HEK293 (cell line): ENCODE measurements at regions not wholly inside any gene's neighbourhood (a gene's known extent, or its start where the extent isn't known, plus 50 kb on each side); places are given as distances from the start of the nearest gene placed in this dataset.

Experiments used
- CTCF ChIA-PET: fragments of 350-600 bp; formaldehyde crosslinking; extraction: SDS; loops from one replicate; lab custom pipeline; 2021; ENCODE audit warnings: antibody characterized with exemption; lab: Yijun Ruan, JAX
- POLR2A ChIA-PET: fragments of 300-600 bp; formaldehyde crosslinking; extraction: SDS; loops from one replicate; lab custom pipeline; 2020; ENCODE audit warnings: antibody characterized with exemption, inconsistent platforms; lab: Yijun Ruan, JAX
- H3K27ac ChIP-seq: fragments of 200-500 bp; sonication (Bioruptor generic); 2 replicates; pipeline ENCODE4 v1.5.1; 2014; ENCODE audit warnings: low read depth, low read length, control low read depth, inconsistent platforms; ENCODE audit errors: extremely low read depth
- H3K36me3 ChIP-seq, 2 experiments: fragments of 200-500 bp in 1 of 2; sonication (Bioruptor generic) in 1 of 2; 1 replicate in 1 of 2; 2 replicates in 1 of 2; pipeline ENCODE4 v1.5.1; 2014 to 2017; ENCODE audit warnings: inconsistent platforms in 2 of 2, low read length in 2 of 2; ENCODE audit not compliant: control insufficient read depth in 2 of 2, insufficient read depth in 1 of 2
- H3K4me1 ChIP-seq: fragments of 200-500 bp; sonication (Bioruptor generic); 2 replicates; pipeline ENCODE4 v1.5.1; 2014; ENCODE audit warnings: mild to moderate bottlenecking, low read length, inconsistent platforms; ENCODE audit not compliant: control insufficient read depth, insufficient read depth
- H3K4me3 ChIP-seq: 2 replicates; pipeline ENCODE4 v1.5.1; 2011; ENCODE audit warnings: low read depth, mild to moderate bottlenecking, control low read depth, low read length, moderate library complexity
- H3K9me3 ChIP-seq: fragments of 200-500 bp; sonication (Bioruptor generic); 2 replicates; pipeline ENCODE4 v1.5.1; 2014; ENCODE audit warnings: low read depth, low read length, inconsistent platforms; ENCODE audit not compliant: control insufficient read depth, insufficient read depth
- MZF1 ChIP-seq: fragments of 450-650 bp; formaldehyde crosslinking; IDR thresholded peaks from 2 replicates; pipeline ENCODE4 v1.5.1; 2017; ENCODE audit warnings: missing biosample characterization, missing genetic modification characterization, borderline replicate concordance
- OSR2 ChIP-seq: fragments of 450-650 bp; formaldehyde crosslinking; IDR thresholded peaks from 2 replicates; pipeline ENCODE4 v1.5.1; 2016; ENCODE audit warnings: missing biosample characterization, missing genetic modification characterization
- RBAK ChIP-seq: fragments of 450-650 bp; formaldehyde crosslinking; IDR thresholded peaks from 2 replicates; pipeline ENCODE4 v1.5.1; 2016; ENCODE audit warnings: missing biosample characterization, missing genetic modification characterization
- ZBTB1 ChIP-seq: fragments of 450-650 bp; formaldehyde crosslinking; IDR thresholded peaks from 2 replicates; pipeline ENCODE4 v1.5.1; 2016; ENCODE audit warnings: missing biosample characterization, missing genetic modification characterization
- ZBTB21 ChIP-seq: fragments of 450-650 bp; formaldehyde crosslinking; IDR thresholded peaks from 2 replicates; pipeline ENCODE4 v1.5.1; 2017; ENCODE audit warnings: missing biosample characterization, missing genetic modification characterization
- ZNF221 ChIP-seq: fragments of 450-650 bp; formaldehyde crosslinking; IDR thresholded peaks from 2 replicates; pipeline ENCODE4 v1.5.1; 2017; ENCODE audit warnings: missing biosample characterization, missing genetic modification characterization, borderline replicate concordance
- ZNF266 ChIP-seq: fragments of 450-650 bp; formaldehyde crosslinking; IDR thresholded peaks from 2 replicates; pipeline ENCODE4 v1.5.1; 2016; ENCODE audit warnings: missing biosample characterization, missing genetic modification characterization, low read depth
- ZNF473 ChIP-seq: fragments of 450-650 bp; formaldehyde crosslinking; IDR thresholded peaks from 2 replicates; pipeline ENCODE4 v1.5.1; 2017; ENCODE audit warnings: missing biosample characterization, missing genetic modification characterization
- ZNF600 ChIP-seq: fragments of 450-650 bp; formaldehyde crosslinking; IDR thresholded peaks from 2 replicates; pipeline ENCODE4 v1.5.1; 2016; ENCODE audit warnings: missing biosample characterization, missing genetic modification characterization
- ZNF658 ChIP-seq: fragments of 450-650 bp; formaldehyde crosslinking; IDR thresholded peaks from 2 replicates; pipeline ENCODE4; 2016; ENCODE audit warnings: missing biosample characterization, missing genetic modification characterization
- TF ChIP-seq, protein P1 (sequence below): sonication (generic); formaldehyde crosslinking; IDR thresholded peaks from 2 replicates; pipeline ENCODE4 v1.8.1; 2022; ENCODE audit warnings: mild to moderate bottlenecking, moderate library complexity, missing genetic modification reagents
- TF ChIP-seq, protein P2 (sequence below): fragments of 450-650 bp; formaldehyde crosslinking; IDR thresholded peaks from 2 replicates; pipeline ENCODE4 v1.5.1; 2016; ENCODE audit warnings: missing biosample characterization, missing genetic modification characterization
- TF ChIP-seq, protein P3 (sequence below): fragments of 450-650 bp; formaldehyde crosslinking; IDR thresholded peaks from 2 replicates; pipeline ENCODE4 v1.5.1; 2016; ENCODE audit warnings: missing biosample characterization, missing genetic modification characterization
- TF ChIP-seq, protein P4 (sequence below): fragments of 450-650 bp; formaldehyde crosslinking; IDR thresholded peaks from 2 replicates; pipeline ENCODE4 v1.5.1; 2016; ENCODE audit warnings: missing biosample characterization, missing genetic modification characterization, borderline replicate concordance

DNA sequence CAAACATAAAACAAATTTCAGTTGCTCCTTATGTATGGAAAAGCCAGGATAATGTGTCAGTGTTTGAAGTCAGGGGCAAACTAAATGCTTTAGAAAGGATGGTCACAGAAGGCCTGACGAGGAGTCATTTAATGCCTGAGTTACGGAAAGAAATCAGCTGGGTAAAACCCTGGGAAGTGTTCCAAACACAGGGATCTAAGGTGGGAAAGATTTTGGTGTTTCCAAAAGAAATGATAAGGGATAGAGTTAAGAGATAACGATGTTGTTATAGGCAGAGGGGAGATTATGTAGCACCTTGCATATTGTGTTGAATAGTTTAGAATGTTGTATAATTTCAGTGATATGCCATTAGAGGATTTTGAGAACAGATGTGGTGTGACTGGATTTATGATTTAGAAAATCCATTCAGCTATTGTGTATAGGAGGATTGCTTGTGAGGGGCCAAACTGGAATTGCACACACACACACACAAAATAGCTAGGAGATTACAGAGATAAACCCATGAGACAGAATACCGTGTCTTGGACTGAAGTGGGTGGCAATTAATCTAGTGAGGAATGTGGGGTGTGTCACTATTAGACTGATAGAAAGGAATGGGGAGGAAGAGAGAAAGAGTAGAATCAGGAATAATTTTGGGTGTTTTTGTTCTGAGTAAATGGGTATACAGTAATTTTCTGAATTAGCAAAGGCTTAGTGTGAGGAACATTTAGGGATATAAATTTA lies 274.2 kb upstream of the DAB2 start (continued):
- TF ChIP-seq ZNF658 (tag by site-specific recombination) (no peak), MZF1 (no peak), OSR2 (no peak)

DNA sequence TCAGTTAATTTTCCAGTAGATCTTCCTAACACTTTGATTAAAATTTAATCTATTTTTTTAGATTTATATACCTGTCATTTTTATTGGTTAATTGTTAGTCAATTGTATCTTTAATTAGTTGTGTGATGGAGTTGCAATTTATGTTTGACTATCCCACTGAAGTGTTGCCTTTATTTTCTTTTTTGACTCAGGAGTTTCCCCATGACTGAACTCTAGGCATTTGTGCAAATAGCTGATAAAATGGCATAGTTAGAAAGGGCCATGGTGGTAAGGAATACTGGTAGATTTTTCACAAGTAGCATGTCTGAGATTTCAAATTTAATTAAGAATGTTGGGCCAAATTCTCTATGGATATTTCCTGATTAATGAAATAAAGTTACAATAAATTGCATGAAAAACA lies 273.1 kb upstream of the DAB2 start:
- CTCF ChIA-PET = interaction anchor here (0.7 kb wide), 1 partner anchor 1118 kb away, joined by 3 read pairs; no protein-coding TSS in a partner anchor
- no peaks in the 10 kb centered on the region for H3K4me1 ChIP-seq
- H3K4me3 ChIP-seq = no peak overlapping the region
- H3K36me3 ChIP-seq = no peaks in the 10 kb centered on the region
- POLR2A ChIA-PET = no interaction called here
- H3K9me3 ChIP-seq = no peaks in the 10 kb centered on the region
- TF ChIP-seq, protein P1, sequence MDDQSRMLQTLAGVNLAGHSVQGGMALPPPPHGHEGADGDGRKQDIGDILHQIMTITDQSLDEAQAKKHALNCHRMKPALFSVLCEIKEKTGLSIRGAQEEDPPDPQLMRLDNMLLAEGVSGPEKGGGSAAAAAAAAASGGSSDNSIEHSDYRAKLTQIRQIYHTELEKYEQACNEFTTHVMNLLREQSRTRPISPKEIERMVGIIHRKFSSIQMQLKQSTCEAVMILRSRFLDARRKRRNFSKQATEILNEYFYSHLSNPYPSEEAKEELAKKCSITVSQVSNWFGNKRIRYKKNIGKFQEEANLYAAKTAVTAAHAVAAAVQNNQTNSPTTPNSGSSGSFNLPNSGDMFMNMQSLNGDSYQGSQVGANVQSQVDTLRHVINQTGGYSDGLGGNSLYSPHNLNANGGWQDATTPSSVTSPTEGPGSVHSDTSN (CRISPR knock-in tag) = no peak
- no peak overlapping the region for H3K27ac ChIP-seq

DNA sequence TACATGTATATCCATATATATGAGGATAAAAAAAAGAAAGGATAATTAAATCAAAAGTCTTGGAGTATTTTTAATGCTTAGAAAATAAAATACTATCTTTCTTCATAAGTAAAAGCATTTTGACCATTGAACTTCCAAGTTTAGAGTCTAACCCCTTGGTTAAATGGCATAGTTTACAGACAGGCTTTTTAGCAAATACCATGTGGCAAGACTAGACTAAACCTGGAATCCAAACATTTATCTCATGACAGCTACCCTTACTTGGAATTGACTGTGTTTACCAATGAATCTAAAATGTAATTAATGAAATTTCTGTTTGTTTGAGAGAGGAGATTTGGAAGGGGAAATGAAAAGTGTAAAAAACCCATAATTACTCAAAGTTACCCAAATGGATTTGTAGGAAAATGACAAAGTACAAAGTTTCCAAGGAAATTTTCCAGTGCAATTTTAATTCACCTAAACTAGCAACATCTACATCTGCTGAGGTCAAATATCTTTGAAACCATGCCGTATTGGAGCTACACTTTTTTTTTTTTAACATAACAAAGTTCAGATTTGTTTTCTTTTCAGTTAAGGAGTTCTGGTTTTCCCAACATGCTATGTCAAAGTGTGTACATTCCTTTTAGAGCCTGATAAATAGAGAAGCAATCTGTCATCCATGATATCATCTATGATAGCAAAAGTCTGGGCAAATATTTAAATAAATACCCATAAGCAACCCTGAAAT lies 272.1 kb upstream of the DAB2 start:
- no peak overlapping the region for H3K27ac ChIP-seq
- no peaks in the 10 kb centered on the region for H3K4me1 ChIP-seq
- no peak for TF ChIP-seq ZNF221 (tag by site-specific recombination)
- TF ChIP-seq, protein P2, sequence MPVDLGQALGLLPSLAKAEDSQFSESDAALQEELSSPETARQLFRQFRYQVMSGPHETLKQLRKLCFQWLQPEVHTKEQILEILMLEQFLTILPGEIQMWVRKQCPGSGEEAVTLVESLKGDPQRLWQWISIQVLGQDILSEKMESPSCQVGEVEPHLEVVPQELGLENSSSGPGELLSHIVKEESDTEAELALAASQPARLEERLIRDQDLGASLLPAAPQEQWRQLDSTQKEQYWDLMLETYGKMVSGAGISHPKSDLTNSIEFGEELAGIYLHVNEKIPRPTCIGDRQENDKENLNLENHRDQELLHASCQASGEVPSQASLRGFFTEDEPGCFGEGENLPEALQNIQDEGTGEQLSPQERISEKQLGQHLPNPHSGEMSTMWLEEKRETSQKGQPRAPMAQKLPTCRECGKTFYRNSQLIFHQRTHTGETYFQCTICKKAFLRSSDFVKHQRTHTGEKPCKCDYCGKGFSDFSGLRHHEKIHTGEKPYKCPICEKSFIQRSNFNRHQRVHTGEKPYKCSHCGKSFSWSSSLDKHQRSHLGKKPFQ (tag by site-specific recombination) = no peak
- no peak for TF ChIP-seq ZNF266 (tag by site-specific recombination)
- TF ChIP-seq, protein P3, sequence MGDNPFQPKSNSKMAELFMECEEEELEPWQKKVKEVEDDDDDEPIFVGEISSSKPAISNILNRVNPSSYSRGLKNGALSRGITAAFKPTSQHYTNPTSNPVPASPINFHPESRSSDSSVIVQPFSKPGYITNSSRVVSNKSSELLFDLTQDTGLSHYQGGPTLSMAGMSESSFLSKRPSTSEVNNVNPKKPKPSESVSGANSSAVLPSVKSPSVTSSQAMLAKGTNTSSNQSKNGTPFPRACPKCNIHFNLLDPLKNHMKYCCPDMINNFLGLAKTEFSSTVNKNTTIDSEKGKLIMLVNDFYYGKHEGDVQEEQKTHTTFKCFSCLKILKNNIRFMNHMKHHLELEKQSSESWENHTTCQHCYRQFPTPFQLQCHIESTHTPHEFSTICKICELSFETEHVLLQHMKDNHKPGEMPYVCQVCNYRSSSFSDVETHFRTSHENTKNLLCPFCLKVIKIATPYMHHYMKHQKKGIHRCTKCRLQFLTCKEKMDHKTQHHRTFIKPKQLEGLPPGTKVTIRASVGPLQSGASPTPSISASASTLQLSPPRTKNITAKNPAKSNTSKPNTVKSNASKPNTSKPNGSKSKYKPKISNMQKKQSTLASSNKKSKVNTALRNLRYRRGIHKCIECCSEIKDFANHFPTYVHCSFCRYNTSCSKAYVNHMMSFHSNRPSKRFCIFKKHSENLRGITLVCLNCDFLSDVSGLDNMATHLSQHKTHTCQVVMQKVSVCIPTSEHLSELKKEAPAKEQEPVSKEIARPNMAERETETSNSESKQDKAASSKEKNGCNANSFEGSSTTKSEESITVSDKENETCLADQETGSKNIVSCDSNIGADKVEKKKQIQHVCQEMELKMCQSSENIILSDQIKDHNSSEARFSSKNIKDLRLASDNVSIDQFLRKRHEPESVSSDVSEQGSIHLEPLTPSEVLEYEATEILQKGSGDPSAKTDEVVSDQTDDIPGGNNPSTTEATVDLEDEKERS (tag by site-specific recombination) = no peak
- TF ChIP-seq ZNF473 (tag by site-specific recombination) = no peak
- no peak for TF ChIP-seq ZNF600
- TF ChIP-seq, protein P4, sequence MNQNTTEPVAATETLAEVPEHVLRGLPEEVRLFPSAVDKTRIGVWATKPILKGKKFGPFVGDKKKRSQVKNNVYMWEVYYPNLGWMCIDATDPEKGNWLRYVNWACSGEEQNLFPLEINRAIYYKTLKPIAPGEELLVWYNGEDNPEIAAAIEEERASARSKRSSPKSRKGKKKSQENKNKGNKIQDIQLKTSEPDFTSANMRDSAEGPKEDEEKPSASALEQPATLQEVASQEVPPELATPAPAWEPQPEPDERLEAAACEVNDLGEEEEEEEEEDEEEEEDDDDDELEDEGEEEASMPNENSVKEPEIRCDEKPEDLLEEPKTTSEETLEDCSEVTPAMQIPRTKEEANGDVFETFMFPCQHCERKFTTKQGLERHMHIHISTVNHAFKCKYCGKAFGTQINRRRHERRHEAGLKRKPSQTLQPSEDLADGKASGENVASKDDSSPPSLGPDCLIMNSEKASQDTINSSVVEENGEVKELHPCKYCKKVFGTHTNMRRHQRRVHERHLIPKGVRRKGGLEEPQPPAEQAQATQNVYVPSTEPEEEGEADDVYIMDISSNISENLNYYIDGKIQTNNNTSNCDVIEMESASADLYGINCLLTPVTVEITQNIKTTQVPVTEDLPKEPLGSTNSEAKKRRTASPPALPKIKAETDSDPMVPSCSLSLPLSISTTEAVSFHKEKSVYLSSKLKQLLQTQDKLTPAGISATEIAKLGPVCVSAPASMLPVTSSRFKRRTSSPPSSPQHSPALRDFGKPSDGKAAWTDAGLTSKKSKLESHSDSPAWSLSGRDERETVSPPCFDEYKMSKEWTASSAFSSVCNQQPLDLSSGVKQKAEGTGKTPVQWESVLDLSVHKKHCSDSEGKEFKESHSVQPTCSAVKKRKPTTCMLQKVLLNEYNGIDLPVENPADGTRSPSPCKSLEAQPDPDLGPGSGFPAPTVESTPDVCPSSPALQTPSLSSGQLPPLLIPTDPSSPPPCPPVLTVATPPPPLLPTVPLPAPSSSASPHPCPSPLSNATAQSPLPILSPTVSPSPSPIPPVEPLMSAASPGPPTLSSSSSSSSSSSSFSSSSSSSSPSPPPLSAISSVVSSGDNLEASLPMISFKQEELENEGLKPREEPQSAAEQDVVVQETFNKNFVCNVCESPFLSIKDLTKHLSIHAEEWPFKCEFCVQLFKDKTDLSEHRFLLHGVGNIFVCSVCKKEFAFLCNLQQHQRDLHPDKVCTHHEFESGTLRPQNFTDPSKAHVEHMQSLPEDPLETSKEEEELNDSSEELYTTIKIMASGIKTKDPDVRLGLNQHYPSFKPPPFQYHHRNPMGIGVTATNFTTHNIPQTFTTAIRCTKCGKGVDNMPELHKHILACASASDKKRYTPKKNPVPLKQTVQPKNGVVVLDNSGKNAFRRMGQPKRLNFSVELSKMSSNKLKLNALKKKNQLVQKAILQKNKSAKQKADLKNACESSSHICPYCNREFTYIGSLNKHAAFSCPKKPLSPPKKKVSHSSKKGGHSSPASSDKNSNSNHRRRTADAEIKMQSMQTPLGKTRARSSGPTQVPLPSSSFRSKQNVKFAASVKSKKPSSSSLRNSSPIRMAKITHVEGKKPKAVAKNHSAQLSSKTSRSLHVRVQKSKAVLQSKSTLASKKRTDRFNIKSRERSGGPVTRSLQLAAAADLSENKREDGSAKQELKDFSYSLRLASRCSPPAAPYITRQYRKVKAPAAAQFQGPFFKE (tag by site-specific recombination) = no peak
- TF ChIP-seq ZBTB21 (tag by site-specific recombination) = no peak
- no peak for TF ChIP-seq ZBTB1 (tag by site-specific recombination)
- no peak for TF ChIP-seq RBAK
- no peaks in the 10 kb centered on the region for H3K9me3 ChIP-seq
- H3K4me3 ChIP-seq = no peak overlapping the region
- H3K36me3 ChIP-seq = no peaks in the 10 kb centered on the region
- CTCF ChIA-PET = interaction anchor here (0.6 kb wide), 1 partner anchor 1267 kb away, joined by 4 read pairs; no protein-coding TSS in a partner anchor
- POLR2A ChIA-PET = no interaction called here
